Stimulated activated CD8-positive, alpha-beta memory T cell treated with anti-CD3 and anti-CD28 coated beads, Interleukin-2, amount 100 ng/mL, for 48 hours (primary cell): ENCODE measurements at regions not wholly inside any gene's neighbourhood (a gene's known extent, or its start where the extent isn't known, plus 50 kb on each side); places are given as distances from the start of the nearest gene placed in this dataset.

Experiments used
- DNase-seq, 2 donors: peaks; one replicate each; pipeline ENCODE4 v3.0.0-alpha.2; 2020; ENCODE audit warnings: low read depth in 2 of 2

- DNase-seq, result no peak
These were observed 571.2 kb downstream of the TBC1D22A start for GRCh38 chr22:47333625-47334024.

DNA sequence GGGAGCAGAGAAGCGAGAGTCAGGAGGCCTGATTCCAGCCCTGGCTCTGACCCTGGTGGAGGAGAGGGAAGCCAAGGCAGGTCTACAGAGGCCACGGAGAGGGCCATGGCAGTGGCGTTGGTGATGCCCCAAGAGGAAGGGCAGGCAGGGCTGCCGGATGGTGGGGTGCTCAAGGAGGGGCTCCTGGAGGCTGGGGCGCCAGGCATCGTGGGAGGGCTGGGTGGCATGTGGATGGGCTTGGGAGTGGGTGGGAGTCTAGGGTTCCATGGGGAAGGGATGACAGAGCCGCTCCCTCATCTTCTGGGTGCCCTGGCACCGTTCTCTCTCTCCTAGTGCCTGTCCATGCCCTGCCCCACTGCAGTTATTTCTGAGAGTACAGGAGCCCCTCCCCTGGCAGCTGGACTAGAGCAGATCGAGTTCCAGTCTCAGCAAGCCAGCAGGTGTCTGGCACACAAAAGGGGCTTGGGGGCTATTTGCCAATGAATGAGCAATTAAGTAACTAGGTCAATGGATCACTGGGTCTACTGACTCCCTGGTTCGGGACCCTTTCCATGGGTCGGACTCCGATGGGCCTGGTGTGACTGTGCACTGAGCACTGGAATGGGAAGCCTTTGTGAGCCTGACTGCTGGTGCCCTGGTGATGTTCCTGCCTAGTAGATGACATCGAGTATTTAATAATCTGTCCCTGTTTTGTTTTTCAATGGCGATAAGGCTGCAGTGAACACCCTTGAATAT is 570.0 kb downstream of the TBC1D22A start:
- no peak for DNase-seq

GRCh38 chr22:47331750-47332149 is 569.3 kb downstream of the TBC1D22A start:
- DNase-seq, result no peak

DNA sequence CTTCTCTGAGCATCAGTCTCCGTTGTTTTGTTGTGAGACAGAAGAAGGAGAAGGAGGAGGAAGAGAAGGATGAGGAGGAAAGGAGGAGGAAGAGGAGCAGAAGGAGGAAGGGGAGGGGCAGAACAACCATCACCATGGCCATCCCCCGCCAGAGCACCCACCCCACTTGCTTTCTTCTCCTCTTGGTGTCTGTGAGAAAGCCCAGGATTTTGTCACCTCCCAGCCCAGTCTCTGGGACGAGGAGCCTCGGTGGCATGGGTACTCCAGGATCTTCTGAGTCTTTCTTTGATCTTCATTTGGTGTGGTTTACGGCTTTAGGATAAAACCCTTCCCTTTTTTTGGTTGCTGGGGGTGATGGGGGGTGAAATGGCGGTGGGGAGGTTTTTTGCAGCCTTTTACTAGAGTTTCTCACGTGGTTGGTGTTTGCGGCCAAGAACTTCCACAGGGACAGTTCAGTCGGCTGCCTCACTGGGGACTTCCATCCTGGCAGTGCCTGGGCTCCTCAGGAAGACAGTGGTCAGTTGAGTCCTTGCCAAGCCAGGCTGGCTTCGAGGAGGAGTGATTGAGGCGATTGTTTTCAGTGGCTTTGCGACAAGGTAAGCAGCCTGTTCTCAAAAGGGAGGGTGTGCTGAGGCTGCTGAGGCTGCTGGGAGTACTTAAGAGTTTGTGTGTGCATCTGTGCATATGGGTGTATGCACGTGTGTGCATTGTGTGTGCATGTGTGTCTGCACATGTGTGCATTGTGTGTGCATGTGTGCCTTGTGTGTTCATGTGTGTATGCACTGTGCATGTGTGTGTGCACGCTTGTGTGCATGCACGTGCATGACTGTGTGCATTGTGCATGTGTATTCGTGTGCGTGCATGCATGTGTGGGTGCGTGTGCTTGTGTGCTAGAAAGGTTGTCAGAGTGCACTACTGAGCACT is 567.5 kb downstream of the TBC1D22A start:
- no peak for DNase-seq

DNA sequence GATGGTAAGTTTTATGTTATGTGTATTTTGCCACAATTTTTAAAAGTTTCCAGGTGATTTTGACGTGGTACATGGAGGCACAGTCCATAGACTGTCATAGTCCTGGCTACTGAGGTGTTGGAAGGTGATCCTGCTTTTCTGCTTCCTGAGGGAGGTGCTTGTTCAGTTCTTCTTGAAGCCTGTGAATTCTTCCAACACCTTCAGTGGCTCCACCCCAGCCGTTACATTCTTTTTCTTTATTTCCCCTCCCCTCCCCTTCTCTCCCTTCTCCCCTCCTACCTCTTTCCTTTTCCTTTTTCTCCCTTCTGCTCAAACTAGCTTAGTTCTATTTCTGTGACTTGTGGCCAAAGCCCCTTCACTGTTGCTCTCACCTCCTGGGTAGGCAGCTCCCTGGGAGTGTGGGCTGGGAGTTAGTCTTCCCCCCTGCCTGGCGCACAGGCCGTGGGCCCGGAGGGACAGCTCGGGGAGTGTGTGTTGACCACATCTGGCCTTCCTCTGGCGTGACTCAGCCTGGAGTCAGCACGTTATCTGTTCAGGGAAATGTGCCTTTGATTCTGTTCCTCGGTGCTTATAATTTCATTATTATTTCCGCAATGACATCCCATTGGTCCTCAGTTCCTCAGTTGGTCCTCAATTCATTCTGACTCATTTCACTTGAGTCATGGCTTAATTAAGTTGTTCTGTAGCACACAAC is 566.2 kb downstream of the TBC1D22A start:
- no peak for DNase-seq

GRCh38 chr22:47327241-47327640 is 564.8 kb downstream of the TBC1D22A start:
- DNase-seq, result no peak

DNA sequence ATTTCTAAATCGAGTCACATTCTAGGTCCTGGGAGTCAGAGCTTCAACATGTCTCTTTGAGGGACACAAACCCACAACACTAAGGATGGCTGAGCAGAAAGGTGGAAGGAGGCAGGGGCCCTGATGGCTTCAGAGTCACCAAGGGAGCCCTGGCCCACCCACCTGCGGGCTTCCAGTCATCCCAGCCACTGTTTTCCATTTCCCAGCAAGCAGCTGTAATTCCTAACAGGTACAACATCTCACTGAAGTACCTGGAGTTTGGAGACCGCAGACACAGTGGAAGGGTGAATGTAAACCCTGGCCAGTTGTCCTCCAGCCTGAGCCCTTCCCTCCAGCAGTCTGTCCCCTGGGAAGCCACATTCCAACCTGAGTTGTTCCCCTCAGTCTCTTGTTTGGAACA is 562.8 kb downstream of the TBC1D22A start:
- no peak for DNase-seq

- DNase-seq, result no peak
These were observed 562.1 kb downstream of the TBC1D22A start for GRCh38 chr22:47324435-47324990.

DNA sequence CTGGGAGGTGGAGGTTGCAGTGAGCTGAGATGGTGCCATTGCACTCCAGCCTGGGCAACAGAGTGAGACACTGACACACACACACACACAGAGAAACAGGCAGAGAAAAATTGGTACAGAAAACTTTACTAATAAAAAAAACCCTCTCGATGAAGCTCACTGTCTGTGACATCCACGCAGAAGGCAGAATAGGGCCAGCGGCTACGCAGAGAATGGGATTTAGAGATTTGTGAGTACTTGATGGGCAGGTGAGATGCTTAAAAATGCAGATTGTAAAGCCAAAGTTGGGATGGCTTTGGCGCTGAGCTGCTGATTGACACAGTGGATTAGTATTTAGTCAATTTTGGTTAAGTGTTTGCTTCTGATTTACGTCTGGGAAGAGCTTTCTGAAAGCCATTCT is 561.1 kb downstream of the TBC1D22A start:
- DNase-seq, result no peak

- DNase-seq, result no peak
These were observed 560.4 kb downstream of the TBC1D22A start for GRCh38 chr22:47322854-47323253.

GRCh38 chr22:47320560-47320959 is 558.1 kb downstream of the TBC1D22A start:
- DNase-seq, result no peak

DNA sequence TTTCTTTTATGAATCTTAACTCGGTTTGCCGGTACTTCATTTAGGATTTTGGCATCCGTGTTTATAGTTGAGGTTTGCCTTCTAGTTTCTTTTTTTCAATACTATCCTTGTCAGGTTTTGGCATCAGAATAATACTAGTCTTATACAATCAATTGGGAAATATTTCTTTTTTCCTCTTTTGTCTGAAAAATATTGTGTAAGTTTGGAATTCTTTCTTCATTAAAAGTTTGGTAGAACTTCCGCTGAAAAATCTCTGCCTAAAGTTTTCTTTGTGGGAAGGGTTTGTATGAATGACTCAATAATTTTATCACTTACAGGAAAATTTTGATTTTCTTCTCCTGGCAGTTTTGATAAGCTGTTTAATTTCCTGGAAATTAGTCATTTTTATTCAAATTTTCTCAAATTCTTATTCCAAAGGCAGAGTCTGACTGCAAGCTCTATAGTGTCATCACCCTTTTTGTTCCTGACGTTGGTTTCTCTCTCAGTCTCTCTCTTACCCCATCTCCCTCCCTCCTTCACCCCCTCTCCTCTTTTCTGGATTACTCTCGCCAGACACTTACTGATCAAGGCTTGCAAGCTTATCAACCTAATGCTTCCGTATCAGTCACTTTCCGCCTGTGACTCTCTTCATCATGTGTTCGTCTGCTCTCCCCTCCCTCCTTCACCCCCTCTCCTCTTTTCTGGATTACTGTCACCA is 555.7 kb downstream of the TBC1D22A start:
- DNase-seq, result no peak

DNA sequence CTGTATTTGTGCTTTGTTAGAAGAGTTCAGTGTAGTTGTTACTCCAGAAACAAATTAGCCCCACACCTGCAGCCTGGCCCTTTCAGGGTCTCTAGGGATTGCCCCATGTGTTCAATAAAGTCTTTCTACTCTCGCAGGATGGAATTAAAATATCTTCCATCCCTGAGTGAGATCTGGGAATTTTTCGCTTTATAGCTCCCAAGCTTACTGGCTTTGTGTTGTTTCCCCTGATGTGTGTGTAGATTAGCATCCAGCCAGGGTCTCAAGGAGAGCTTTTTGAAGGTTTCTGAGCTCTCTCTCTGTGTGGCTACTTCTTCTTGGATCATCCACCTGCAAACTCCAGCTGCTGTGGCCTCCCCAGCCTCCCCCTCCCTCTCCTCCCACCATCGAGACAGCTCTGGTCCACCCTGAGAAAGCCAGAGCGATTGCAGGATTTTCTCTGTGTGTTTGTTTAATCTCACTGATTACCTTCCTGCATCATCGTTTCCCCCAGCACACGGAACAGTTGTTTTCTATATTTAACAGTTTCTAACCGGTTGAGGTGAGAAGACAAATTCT is 553.5 kb downstream of the TBC1D22A start:
- no peak for DNase-seq

- DNase-seq, result no peak
These were observed 548.2 kb downstream of the TBC1D22A start for GRCh38 chr22:47310601-47311000.

GRCh38 chr22:47309946-47310345 is 547.5 kb downstream of the TBC1D22A start:
- DNase-seq, result no peak

GRCh38 chr22:47309476-47309875 is 547.0 kb downstream of the TBC1D22A start:
- DNase-seq, result no peak

- no peak for DNase-seq
These were observed 546.4 kb downstream of the TBC1D22A start for GRCh38 chr22:47308886-47309285.

DNA sequence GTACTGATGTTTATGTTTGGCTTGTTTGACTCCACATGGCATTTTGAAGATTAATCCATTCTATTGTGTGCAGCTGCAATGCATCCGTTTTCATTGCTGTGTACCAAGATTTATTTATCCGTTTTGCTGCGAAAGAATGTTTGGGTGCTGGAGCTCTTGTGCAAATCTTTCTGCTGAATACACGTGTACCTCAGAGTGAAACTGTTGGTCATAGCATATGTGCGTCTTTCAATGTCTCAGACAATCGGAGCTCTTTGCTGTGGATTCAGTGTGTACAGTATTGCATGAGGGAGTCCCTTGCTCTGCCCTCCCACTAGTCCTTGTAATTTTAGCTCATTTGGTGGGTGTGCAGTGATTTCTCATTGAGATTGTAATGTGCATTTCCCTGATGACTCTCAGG is 545.4 kb downstream of the TBC1D22A start:
- no peak for DNase-seq

DNA sequence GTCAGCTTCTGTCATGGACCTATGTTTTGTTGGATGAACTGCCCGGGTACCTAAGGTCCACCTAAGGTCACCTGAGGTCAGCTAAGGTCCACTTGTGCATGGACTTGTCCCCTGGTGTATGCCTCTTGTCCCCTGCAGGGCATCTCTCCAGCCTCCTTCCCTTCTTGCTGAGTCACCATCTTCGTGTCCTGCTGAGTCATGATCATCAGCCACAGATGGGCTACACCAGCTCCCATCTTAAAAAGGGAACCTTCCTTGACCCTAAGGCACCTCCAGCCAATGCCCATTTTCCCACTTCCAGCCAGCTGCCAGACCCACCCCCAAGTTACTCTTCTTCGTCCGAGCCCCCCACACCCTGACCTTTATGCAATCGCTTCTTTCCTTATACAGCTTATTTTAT is 544.9 kb downstream of the TBC1D22A start:
- no peak for DNase-seq

DNA sequence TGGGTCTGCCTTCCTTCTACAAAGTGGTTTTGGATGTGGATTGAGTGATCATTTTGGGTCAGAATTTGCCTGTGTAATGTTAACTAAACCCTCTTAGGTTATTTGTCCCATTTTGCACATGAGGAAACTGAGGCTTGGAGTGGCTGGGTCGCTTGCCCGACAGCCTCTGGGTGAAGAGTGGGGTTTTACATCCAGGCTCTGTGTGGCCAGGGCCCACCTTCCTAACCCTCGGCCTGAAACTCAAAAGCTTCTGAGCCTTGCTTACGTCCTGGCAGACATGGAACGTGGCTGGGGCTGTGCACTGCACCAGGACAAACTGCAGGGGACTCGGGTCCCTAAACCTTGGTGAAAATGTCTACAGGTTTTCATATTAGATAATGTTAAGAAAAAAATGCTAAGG is 542.4 kb downstream of the TBC1D22A start:
- no peak for DNase-seq

- DNase-seq, result no peak
These were observed 541.9 kb downstream of the TBC1D22A start for GRCh38 chr22:47304191-47304831.
